Gastrocnemius medialis (tissue), 4 donors: ENCODE measurements at regions not wholly inside any gene's neighbourhood (a gene's known extent, or its start where the extent isn't known, plus 50 kb on each side); places are given as distances from the start of the nearest gene placed in this dataset.

Experiments used
- ATAC-seq, 2 donors: fragments of 150-250 bp; one replicate each; pipeline ENCODE4 v1.9.1; 2016
- DNase-seq, 2 donors: peaks; one replicate each; pipeline ENCODE4 v3.0.0-alpha.2; 2019
- H3K27ac ChIP-seq, 4 donors: fragments of 200-600 bp; sonication (generic); 1 replicate in 1 of 4; 2 replicates in 3 of 4; pipeline ENCODE4 v1.5.1; 2016 to 2018; ENCODE audit warnings: mild to moderate bottlenecking in 2 of 4, moderate library complexity in 1 of 4
- H3K27me3 ChIP-seq, 3 donors: fragments of 200-600 bp; sonication (generic) in 2 of 3; 1 replicate in 1 of 3; 2 replicates in 2 of 3; pipeline versions ENCODE4 v1.5.1 to v1.6.0; 2016 to 2019; ENCODE audit warnings: mild to moderate bottlenecking in 1 of 3, moderate library complexity in 1 of 3
- H3K36me3 ChIP-seq, 2 donors: fragments of 200-600 bp; sonication (generic) in 1 of 2; one replicate each; pipeline ENCODE4 v1.5.1; 2017 to 2018
- H3K4me1 ChIP-seq, 2 donors: fragments of 200-600 bp; sonication (generic) in 1 of 2; one replicate each; pipeline ENCODE4 v1.5.1; 2016 to 2017; ENCODE audit warnings: mild to moderate bottlenecking in 2 of 2
- H3K4me3 ChIP-seq, 4 donors: fragments of 200-600 bp; sonication (generic) in 3 of 4; 1 replicate in 1 of 4; 2 replicates in 3 of 4; pipeline ENCODE4 v1.5.1; 2016 to 2019; ENCODE audit warnings: mild to moderate bottlenecking in 2 of 4
- H3K9me3 ChIP-seq, 3 donors: fragments of 200-600 bp; sonication (generic) in 2 of 3; 1 replicate in 1 of 3; 2 replicates in 2 of 3; pipeline ENCODE4 v1.5.1; 2016 to 2019
- CTCF ChIP-seq, 5 experiments: fragments of 450-650 bp in 3 of 5; fragments of 200-600 bp in 2 of 5; sonication (generic) in 2 of 5; IDR thresholded peaks in 4 of 5; conservative IDR thresholded peaks in 1 of 5; 1 replicate in 4 of 5; 2 replicates in 1 of 5; pipeline ENCODE4 v1.5.1; 2016 to 2019; ENCODE audit warnings: antibody characterized with exemption in 5 of 5, mild to moderate bottlenecking in 3 of 5, moderate library complexity in 3 of 5
- POLR2A ChIP-seq, 2 donors: fragments of 450-650 bp; IDR thresholded peaks; one replicate each; pipeline ENCODE4 v1.6.1; 2017; ENCODE audit warnings: antibody characterized with exemption in 2 of 2, mild to moderate bottlenecking in 2 of 2, moderate library complexity in 2 of 2
- in situ Hi-C, 4 donors: fragments of 200-750 bp; cut with MboI; loops; one replicate each; pipeline versions ENCODE4 v1.15.0 to v1.8.0; 2017; ENCODE audit warnings: low sequenced_read_pairs in 4 of 4
- intact Hi-C: fragments of 100-400 bp; cut with DNase I; formaldehyde crosslinking; loops from one replicate; pipeline ENCODE4 v1.15.1; 2023; ENCODE audit warnings: low total_unique reads

DNA sequence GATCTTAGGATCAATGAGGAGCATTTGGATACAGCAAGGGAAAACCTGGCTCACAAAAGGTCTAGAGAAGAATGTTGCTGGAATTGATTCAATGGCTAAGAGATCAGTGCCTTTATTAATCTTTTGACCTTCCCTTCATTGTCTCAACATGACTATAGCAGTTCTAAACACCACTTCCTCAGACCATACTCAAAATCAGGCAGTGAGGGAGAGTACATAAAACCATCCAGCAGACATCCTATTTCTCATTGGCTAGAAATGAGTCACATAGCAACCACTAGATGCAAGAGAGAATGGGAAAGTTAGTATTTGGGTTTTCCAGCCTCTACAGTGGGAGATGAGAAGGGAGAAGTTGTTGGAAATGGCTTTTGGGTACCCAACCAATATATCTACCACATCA lies 151.4 kb upstream of the NUDT4 start:
- no peak for ATAC-seq
- intact Hi-C loops (no loop called here), in situ Hi-C loops (no loop called here)

DNA sequence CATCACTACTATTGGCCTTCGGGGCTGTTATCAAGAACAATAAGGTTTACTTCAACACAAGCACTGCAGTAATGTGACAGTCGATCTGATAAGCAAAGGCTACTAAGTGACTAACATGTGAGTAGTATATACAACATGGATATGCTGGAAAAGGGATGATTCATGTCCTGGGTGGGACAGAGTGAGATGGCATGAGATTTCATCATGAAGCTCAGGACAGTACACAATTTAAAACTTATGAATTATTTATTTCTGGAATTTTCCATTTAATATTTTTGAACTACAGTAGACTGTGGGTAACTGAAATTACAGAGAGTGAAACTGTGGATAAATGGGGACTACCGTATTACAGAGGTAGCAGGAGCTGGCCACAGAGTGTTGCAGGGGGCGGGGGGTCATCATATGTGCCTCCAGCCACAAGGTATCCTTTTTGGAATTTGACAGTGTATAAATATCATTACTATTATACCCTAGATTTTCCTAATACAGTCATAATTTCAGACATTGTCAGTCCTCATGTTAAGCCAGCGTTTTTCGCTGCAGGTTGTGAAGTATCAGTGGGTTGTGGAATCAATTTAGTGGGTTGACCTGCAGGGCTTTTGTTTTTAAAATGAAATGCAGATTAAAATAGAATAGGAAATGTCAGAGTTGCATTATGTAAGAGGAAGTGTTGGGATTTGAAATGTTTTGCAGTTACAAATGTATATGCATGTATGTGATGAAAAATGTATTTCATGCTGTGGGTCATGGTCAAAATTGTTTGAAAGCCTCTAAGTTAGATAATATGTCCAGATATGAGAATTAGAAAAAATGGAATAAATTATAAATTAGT lies 148.0 kb upstream of the NUDT4 start:
- H3K36me3 ChIP-seq: no peaks in the 10 kb centered on the region

More for the DNA sequence above, 151.4 kb upstream of the NUDT4 start:
- DNase-seq: no peak
- Histone ChIP-seq H3K27me3 (no peaks in the 10 kb centered on the region), H3K4me3 (no peak overlapping the region), H3K36me3 (no peaks in the 10 kb centered on the region), H3K4me1 (peaks cover 0 to 5% of the 10 kb centered on the region in 2 donors), H3K9me3 (no peaks in the 10 kb centered on the region), H3K27ac (no peak overlapping the region)
- TF ChIP-seq CTCF (IDR thresholded peaks at IDR 0.05 in 4 of 5, conservative IDR thresholded peaks at IDR 0.05 in 1 of 5) (no peak), POLR2A (IDR thresholded peaks at IDR 0.05) (no peak)

DNA sequence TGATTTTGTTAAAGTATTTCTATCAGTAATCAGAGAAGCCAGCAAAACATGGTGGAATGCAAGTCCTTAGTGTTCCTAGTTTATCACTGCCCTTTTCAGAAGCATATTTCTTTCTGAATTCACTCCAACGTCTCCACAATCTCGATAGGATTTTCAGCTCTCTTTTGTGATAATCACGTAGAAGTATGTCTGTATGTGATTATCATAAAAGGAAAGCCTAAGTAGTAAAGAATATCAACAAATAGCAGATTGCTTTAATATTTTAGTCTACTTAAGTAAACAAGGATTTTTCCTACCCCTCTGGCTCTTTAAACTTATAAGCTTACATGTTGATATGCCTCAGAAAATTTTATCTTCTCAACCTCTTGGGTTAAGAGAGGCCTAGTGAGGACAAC lies 147.4 kb upstream of the NUDT4 start:
- no peak for TF ChIP-seq POLR2A (IDR thresholded peaks at IDR 0.05)
- TF ChIP-seq CTCF (IDR thresholded peaks at IDR 0.05 in 4 of 5, conservative IDR thresholded peaks at IDR 0.05 in 1 of 5): no peak
- no peak overlapping the region for H3K4me3 ChIP-seq
- intact Hi-C loops: no loop called here
- peaks cover 0 to 12% of the 10 kb centered on the region in 2 donors for H3K4me1 ChIP-seq
- no peak overlapping the region for H3K27ac ChIP-seq
- no peaks in the 10 kb centered on the region for H3K27me3 ChIP-seq
- H3K9me3 ChIP-seq: no peaks in the 10 kb centered on the region
- no peak for DNase-seq
- no peak for ATAC-seq
- no peaks in the 10 kb centered on the region for H3K36me3 ChIP-seq
- in situ Hi-C loops: no loop called here

More for the DNA sequence above, 148.0 kb upstream of the NUDT4 start:
- ATAC-seq (no peak), DNase-seq (no peak)
- Histone ChIP-seq H3K27me3 (no peaks in the 10 kb centered on the region), H3K9me3 (no peaks in the 10 kb centered on the region), H3K4me1 (peaks cover 0 to 6% of the 10 kb centered on the region in 2 donors), H3K4me3 (no peak overlapping the region), H3K27ac (no peak overlapping the region)
- TF ChIP-seq POLR2A (IDR thresholded peaks at IDR 0.05) (no peak), CTCF (IDR thresholded peaks at IDR 0.05 in 4 of 5, conservative IDR thresholded peaks at IDR 0.05 in 1 of 5) (no peak)
- intact Hi-C loops (no loop called here), in situ Hi-C loops (no loop called here)

DNA sequence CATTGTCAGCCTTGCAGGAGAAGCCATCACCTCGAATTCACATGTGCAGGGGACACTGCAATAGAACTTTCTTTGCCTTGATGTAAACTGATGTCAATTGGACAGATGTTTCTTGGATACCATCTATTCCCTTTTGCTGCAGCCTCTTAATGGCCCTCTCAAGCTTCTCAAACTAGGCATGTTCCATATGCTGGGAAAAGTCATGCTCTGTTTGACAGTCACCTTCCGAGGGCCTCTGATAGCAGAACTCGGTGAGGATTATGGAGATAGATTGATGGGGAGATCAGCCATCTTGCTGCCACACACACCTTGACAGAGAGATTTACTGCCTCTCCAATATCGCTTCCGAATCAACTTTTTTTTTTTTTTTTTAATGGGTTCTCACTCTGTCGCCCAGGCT lies 145.8 kb upstream of the NUDT4 start:
- Histone ChIP-seq H3K27me3 (no peaks in the 10 kb centered on the region), H3K9me3 (no peaks in the 10 kb centered on the region), H3K4me3 (no peak overlapping the region), H3K4me1 (peaks cover 0 to 19% of the 10 kb centered on the region in 2 donors), H3K27ac (no peak overlapping the region), H3K36me3 (no peaks in the 10 kb centered on the region)
- in situ Hi-C loops: no loop called here
- TF ChIP-seq CTCF (IDR thresholded peaks at IDR 0.05 in 4 of 5, conservative IDR thresholded peaks at IDR 0.05 in 1 of 5) (no peak), POLR2A (IDR thresholded peaks at IDR 0.05) (no peak)
- DNase-seq: no peak
- intact Hi-C loops: no loop called here
- ATAC-seq: no peak
